ENCODE measurements at regions not wholly inside any gene's neighbourhood (a gene's known extent, or its start where the extent isn't known, plus 50 kb on each side); places are given as distances from the start of the nearest gene placed in this dataset.
A peak's percentile ranks its signal among the peaks of the same experiment; 100 is the strongest.

- no peak for TF ChIP-seq CTCF (IDR thresholded peaks at IDR 0.05)
These were observed 148.9 kb downstream of the ADAM29 start for GRCh38 chr4:175066923-175067627.

GRCh38 chr4:175068266-175068665, 150.1 kb downstream of the ADAM29 start:
- Histone ChIP-seq H3K27me3 (no peaks in the 10 kb centered on the region), H3K9me3 (no peaks in the 10 kb centered on the region), H3K36me3 (no peaks in the 10 kb centered on the region), H3K27ac (no peak overlapping the region), H3K4me3 (no peak overlapping the region), H3K4me1 (peaks cover 0 to 36% (median 4%) of the 10 kb centered on the region in 4 donors)
- intact Hi-C loops (cut with DNase I; ENCODE audit: low total_unique reads) = no loop called here
- no peak for DNase-seq
- TF ChIP-seq CTCF (IDR thresholded peaks at IDR 0.05) = no peak

More at GRCh38 chr4:175066923-175067627, 148.9 kb downstream of the ADAM29 start:
- H3K36me3 ChIP-seq = no peaks in the 10 kb centered on the region
- H3K4me1 ChIP-seq = peaks cover 0 to 36% (median 6%) of the 10 kb centered on the region in 4 donors
- peak overlapping the region in 1 of 2 donors; percentile 17 for H3K27ac ChIP-seq
- DNase-seq = no peak
- no peaks in the 10 kb centered on the region for H3K9me3 ChIP-seq
- no peak overlapping the region for H3K4me3 ChIP-seq
- intact Hi-C loops (cut with DNase I; ENCODE audit: low total_unique reads) = no loop called here
- no peaks in the 10 kb centered on the region for H3K27me3 ChIP-seq

- no peaks in the 10 kb centered on the region for H3K36me3 ChIP-seq
- H3K9me3 ChIP-seq = peaks cover 0 to 5% (median 0%) of the 10 kb centered on the region in 3 donors
- H3K4me1 ChIP-seq = peaks cover 0 to 36% (median 3%) of the 10 kb centered on the region in 4 donors
- H3K4me3 ChIP-seq = no peak overlapping the region
- H3K27ac ChIP-seq = no peak overlapping the region
- no peak for TF ChIP-seq CTCF (IDR thresholded peaks at IDR 0.05)
- intact Hi-C loops (cut with DNase I; ENCODE audit: low total_unique reads) = no loop called here
- DNase-seq = no peak
- no peaks in the 10 kb centered on the region for H3K27me3 ChIP-seq
These were observed 152.3 kb downstream of the ADAM29 start for GRCh38 chr4:175070444-175070843.

- no peaks in the 10 kb centered on the region for H3K27me3 ChIP-seq
- TF ChIP-seq CTCF (IDR thresholded peaks at IDR 0.05) = no peak
- no peaks in the 10 kb centered on the region for H3K36me3 ChIP-seq
- peaks cover 0 to 5% (median 0%) of the 10 kb centered on the region in 3 donors for H3K9me3 ChIP-seq
- H3K27ac ChIP-seq = no peak overlapping the region
- H3K4me3 ChIP-seq = no peak overlapping the region
- DNase-seq = no peak
- intact Hi-C loops (cut with DNase I; ENCODE audit: low total_unique reads) = no loop called here
- H3K4me1 ChIP-seq = peaks cover 0 to 36% (median 3%) of the 10 kb centered on the region in 4 donors
These were observed 153.0 kb downstream of the ADAM29 start for GRCh38 chr4:175071123-175071522.

- intact Hi-C loops (cut with DNase I; ENCODE audit: low total_unique reads) = no loop called here
- H3K4me1 ChIP-seq = no peaks in the 10 kb centered on the region
- no peak for TF ChIP-seq CTCF (IDR thresholded peaks at IDR 0.05)
- H3K27me3 ChIP-seq = no peaks in the 10 kb centered on the region
- H3K27ac ChIP-seq = no peak overlapping the region
- no peaks in the 10 kb centered on the region for H3K9me3 ChIP-seq
- H3K36me3 ChIP-seq = no peaks in the 10 kb centered on the region
- H3K4me3 ChIP-seq = no peak overlapping the region
- no peak for DNase-seq
These were observed 169.0 kb downstream of the ADAM29 start for GRCh38 chr4:175087145-175087544.
